ENCODE measurements at regions not wholly inside any gene's neighbourhood (a gene's known extent, or its start where the extent isn't known, plus 50 kb on each side); places are given as distances from the start of the nearest gene placed in this dataset.

DNA sequence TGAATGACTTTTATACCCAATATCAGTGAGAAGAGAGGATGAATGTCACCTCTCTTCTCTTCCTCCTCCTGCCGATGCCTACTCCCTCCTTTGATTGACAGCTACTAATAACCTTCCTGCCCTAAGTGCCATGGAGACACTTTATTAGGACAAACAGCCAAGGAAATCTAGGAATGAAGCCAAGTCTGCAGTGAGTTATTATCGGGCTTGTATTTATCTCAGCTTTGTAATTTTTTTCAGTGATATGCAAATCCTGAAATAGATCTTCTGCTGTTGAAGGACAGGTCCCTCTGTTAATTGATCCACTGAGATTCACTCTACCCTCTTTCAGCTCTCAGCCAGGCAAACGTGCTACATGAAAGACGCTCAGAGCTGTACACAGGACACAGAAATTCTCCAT lies 686.7 kb downstream of the TMEM182 start:
- TF ChIP-seq RXRA (IDR thresholded peaks at IDR 0.05; ENCODE audit: insufficient read depth, low read depth, low read length) (no peak), SUZ12 (IDR thresholded peaks at IDR 0.05; ENCODE audit: low read length) (no peak), CBX8 (IDR thresholded peaks at IDR 0.05; ENCODE audit: borderline replicate concordance, low read depth, low read length) (no peak), POLR2AphosphoS5 (IDR thresholded peaks at IDR 0.05; ENCODE audit: low read depth, low read length) (no peak), GTF2F1 (IDR thresholded peaks at IDR 0.05; ENCODE audit: borderline replicate concordance, low read depth, low read length) (no peak), TBP (IDR thresholded peaks at IDR 0.05; ENCODE audit: low read depth, low read length) (no peak), CTBP2 (IDR thresholded peaks at IDR 0.05; ENCODE audit: borderline replicate concordance, insufficient read depth, insufficient read length, low read length) (no peak), TCF12 (IDR thresholded peaks at IDR 0.05; ENCODE audit: low read depth, low read length) (no peak), BRCA1 (IDR thresholded peaks at IDR 0.05; ENCODE audit: low read depth, low read length) (no peak), SP1 (IDR thresholded peaks at IDR 0.05; ENCODE audit: low read depth, low read length) (no peak), POU5F1 (IDR thresholded peaks at IDR 0.05; ENCODE audit: low read depth, low read length) (no peak), ZNF274 (IDR thresholded peaks at IDR 0.05; ENCODE audit: borderline replicate concordance, extremely low read depth, low read length) (no peak), JUN (IDR thresholded peaks at IDR 0.05; ENCODE audit: low read depth, low read length) (no peak), NRF1 (IDR thresholded peaks at IDR 0.05; ENCODE audit: low read depth, low read length) (no peak), EP300 (IDR thresholded peaks at IDR 0.05; ENCODE audit: borderline replicate concordance in 1 of 2, low read depth in 2 of 2, low read length in 2 of 2) (no peak)
- Histone ChIP-seq H3K56ac (replicated peaks; ENCODE audit: insufficient read length, low read depth, low read length) (no peak overlapping the region), H3K79me2 (ENCODE audit: control insufficient read depth in 1 of 2, insufficient read depth in 2 of 2, low read length in 2 of 2) (no peaks in the 10 kb centered on the region), H3K27ac (ENCODE audit: low read depth, low read length) (no peak overlapping the region), H3K36me3 (ENCODE audit: control insufficient read depth in 2 of 4, insufficient read depth in 4 of 4, low read length in 3 of 4) (no peaks in the 10 kb centered on the region), H3K23ac (ENCODE audit: insufficient read length) (no peak overlapping the region), H2AK5ac (ENCODE audit: low read depth, low read length) (no peak overlapping the region), H4K8ac (ENCODE audit: extremely low read depth, insufficient read depth, low read length) (no peak overlapping the region), H3K18ac (ENCODE audit: extremely low read depth, low read length) (no peak overlapping the region), H2BK5ac (ENCODE audit: low read depth, low read length) (no peak overlapping the region), H2BK12ac (ENCODE audit: low read depth, low read length) (no peak overlapping the region), H4K20me1 (replicated peaks in 1 of 2; ENCODE audit: control insufficient read depth in 1 of 2, insufficient read depth in 2 of 2, low read length in 2 of 2) (no peaks in the 10 kb centered on the region), H3K23me2 (ENCODE audit: low read depth, low read length) (no peaks in the 10 kb centered on the region), H2BK120ac (replicated peaks; ENCODE audit: low read depth, low read length) (no peak overlapping the region), H3K14ac (ENCODE audit: insufficient read length) (no peak overlapping the region), H4K91ac (replicated peaks; ENCODE audit: insufficient read length, low read length) (no peak overlapping the region), H2AFZ (ENCODE audit: low read length) (no peak overlapping the region), H3K79me1 (ENCODE audit: low read depth, low read length) (no peaks in the 10 kb centered on the region), H3K4me3 (ENCODE audit: extremely low read depth in 1 of 4, insufficient read depth in 2 of 4, low read depth in 3 of 4, low read length in 4 of 4) (no peak overlapping the region), H3K4me1 (replicated peaks in 1 of 4; ENCODE audit: control insufficient read depth in 3 of 4, insufficient read depth in 4 of 4, low read length in 3 of 4) (no peaks in the 10 kb centered on the region), H4K5ac (ENCODE audit: insufficient read length, low read depth, low read length) (no peak overlapping the region), H2BK20ac (ENCODE audit: low read length) (no peak overlapping the region), H3K27me3 (replicated peaks in 1 of 4; ENCODE audit: control insufficient read depth in 3 of 4, extremely low read depth in 1 of 4, insufficient read depth in 3 of 4, low read length in 3 of 4) (no peaks in the 10 kb centered on the region), H2BK15ac (ENCODE audit: low read length) (no peak overlapping the region), H3K9ac (replicated peaks in 1 of 4; ENCODE audit: extremely low read depth in 1 of 4, low read depth in 3 of 4, low read length in 3 of 4) (no peak overlapping the region), H3K4ac (replicated peaks; ENCODE audit: insufficient read length, low read depth, low read length) (no peak overlapping the region), H3K4me2 (ENCODE audit: insufficient read depth in 1 of 2, low read depth in 2 of 2, low read length in 2 of 2) (no peak overlapping the region), H3K9me3 (ENCODE audit: insufficient read depth in 2 of 2, low read depth in 1 of 2, low read length in 1 of 2) (no peaks in the 10 kb centered on the region)
- DNase-seq (ENCODE audit: low read depth in 1 of 2, low spot score in 2 of 2) (no peak), FAIRE-seq (no peak)
- POLR2A ChIA-PET (ENCODE audit: partially characterized antibody): no interaction called here
- CTCF ChIA-PET (ENCODE audit: partially characterized antibody): interaction anchor here (1.3 kb wide), 1 partner anchor 12 kb away, joined by 3 read pairs; no protein-coding TSS in a partner anchor
- 83% methylated on average over 4 of the region's 4 CpGs; no CpG with 5 or more reads in 1 of the 2 experiments for WGBS, 2 experiments (ENCODE audit: extremely low coverage in 1 of 2, insufficient coverage in 1 of 2, insufficient read length in 1 of 2, insufficient replicate concordance in 2 of 2, low coverage in 1 of 2, low lambda C conversion rate in 2 of 2, missing lambda C conversion rate in 1 of 2)
